ENCODE measurements at regions not wholly inside any gene's neighbourhood (a gene's known extent, or its start where the extent isn't known, plus 50 kb on each side); places are given as distances from the start of the nearest gene placed in this dataset.

- no peaks in the 10 kb centered on the region for H3K27me3 ChIP-seq (ENCODE audit: control insufficient read depth, extremely low read depth, insufficient read depth, low read length)
- H3K27ac ChIP-seq (ENCODE audit: control insufficient read depth, insufficient read depth, low read length): no peak overlapping the region
- DNase-seq (ENCODE audit: low read depth, low spot score) (no peak), FAIRE-seq (no peak)
- no peak overlapping the region for H2AFZ ChIP-seq (ENCODE audit: control insufficient read depth, low read length)
- no peaks in the 10 kb centered on the region for H3K4me1 ChIP-seq (ENCODE audit: control insufficient read depth, extremely low read depth, insufficient read depth, low read length)
- no peak overlapping the region for H3K9ac ChIP-seq (ENCODE audit: control insufficient read depth, extremely low read depth, insufficient read depth, low read length)
- no peak overlapping the region for H3K4me2 ChIP-seq (ENCODE audit: control insufficient read depth, extremely low read depth, insufficient read depth, low read depth, low read length)
- dilution Hi-C loops (cut with MboI; ENCODE audit: extremely low pct_ligation_motif_present, low sequenced_read_pairs): no loop called here
- TF ChIP-seq CTCF (optimal IDR thresholded peaks at IDR 0.05 in 1 of 3, IDR thresholded peaks at IDR 0.05 in 1 of 3, conservative IDR thresholded peaks at IDR 0.05 in 1 of 3; ENCODE audit: extremely low read depth in 1 of 3, insufficient read depth in 2 of 3, low read length in 3 of 3) (no peak), EZH2 (IDR thresholded peaks at IDR 0.05; ENCODE audit: low read length) (no peak)
- no peaks in the 10 kb centered on the region for H3K9me1 ChIP-seq (ENCODE audit: control insufficient read depth, extremely low read depth, insufficient read depth, low read length)
- no peaks in the 10 kb centered on the region for H3K36me3 ChIP-seq (ENCODE audit: control insufficient read depth in 2 of 2, extremely low read depth in 1 of 2, insufficient read depth in 2 of 2, low read length in 2 of 2)
- H4K20me1 ChIP-seq (ENCODE audit: control insufficient read depth, extremely low read depth, insufficient read depth, low read length): no peaks in the 10 kb centered on the region
- no peak overlapping the region for H3K4me3 ChIP-seq (ENCODE audit: control insufficient read depth in 2 of 3, extremely low read depth in 1 of 3, insufficient read depth in 2 of 3, low read depth in 1 of 3, low read length in 3 of 3)
- H3K9me3 ChIP-seq (ENCODE audit: control insufficient read depth, low read depth, low read length): no peaks in the 10 kb centered on the region
- H3K79me2 ChIP-seq (ENCODE audit: control insufficient read depth, insufficient read depth, low read length): no peaks in the 10 kb centered on the region
Measured at GRCh38 chr7:85931919-85932318, 711.8 kb upstream of the GRM3 start.

GRCh38 chr7:85928500-85928899, 715.2 kb upstream of the GRM3 start:
- Histone ChIP-seq H4K20me1 (ENCODE audit: control insufficient read depth, extremely low read depth, insufficient read depth, low read length) (no peaks in the 10 kb centered on the region), H3K27ac (ENCODE audit: control insufficient read depth, insufficient read depth, low read length) (no peak overlapping the region), H3K4me2 (ENCODE audit: control insufficient read depth, extremely low read depth, insufficient read depth, low read depth, low read length) (no peak overlapping the region), H3K27me3 (ENCODE audit: control insufficient read depth, extremely low read depth, insufficient read depth, low read length) (no peaks in the 10 kb centered on the region), H3K79me2 (ENCODE audit: control insufficient read depth, insufficient read depth, low read length) (no peaks in the 10 kb centered on the region), H3K9me1 (ENCODE audit: control insufficient read depth, extremely low read depth, insufficient read depth, low read length) (no peaks in the 10 kb centered on the region), H3K36me3 (ENCODE audit: control insufficient read depth in 2 of 2, extremely low read depth in 1 of 2, insufficient read depth in 2 of 2, low read length in 2 of 2) (no peaks in the 10 kb centered on the region), H3K4me3 (ENCODE audit: control insufficient read depth in 2 of 3, extremely low read depth in 1 of 3, insufficient read depth in 2 of 3, low read depth in 1 of 3, low read length in 3 of 3) (no peak overlapping the region), H3K9me3 (ENCODE audit: control insufficient read depth, low read depth, low read length) (no peaks in the 10 kb centered on the region), H3K4me1 (ENCODE audit: control insufficient read depth, extremely low read depth, insufficient read depth, low read length) (no peaks in the 10 kb centered on the region), H2AFZ (ENCODE audit: control insufficient read depth, low read length) (no peak overlapping the region), H3K9ac (ENCODE audit: control insufficient read depth, extremely low read depth, insufficient read depth, low read length) (no peak overlapping the region)
- dilution Hi-C loops (cut with MboI; ENCODE audit: extremely low pct_ligation_motif_present, low sequenced_read_pairs): no loop called here
- DNase-seq (ENCODE audit: low read depth, low spot score) (no peak), FAIRE-seq (no peak)
- TF ChIP-seq CTCF (optimal IDR thresholded peaks at IDR 0.05 in 1 of 3, IDR thresholded peaks at IDR 0.05 in 1 of 3, conservative IDR thresholded peaks at IDR 0.05 in 1 of 3; ENCODE audit: extremely low read depth in 1 of 3, insufficient read depth in 2 of 3, low read length in 3 of 3) (no peak), EZH2 (IDR thresholded peaks at IDR 0.05; ENCODE audit: low read length) (no peak)

Measured in keratinocyte (primary cell).